Neural crest cell (in vitro differentiated cells): ENCODE measurements at regions not wholly inside any gene's neighbourhood (a gene's known extent, or its start where the extent isn't known, plus 50 kb on each side); places are given as distances from the start of the nearest gene placed in this dataset.
"Not testable (repeated sequence)": the region's sequence is repeated elsewhere in the genome, so short reads cannot be mapped to it uniquely, and the experiment has no call there.

Source experiments
- DNase-seq: peaks from one replicate; pipeline ENCODE4 v3.0.0; 2021; ENCODE audit warnings: low read depth, mixed read lengths, low spot score
- H3K27ac Mint-ChIP-seq: one replicate; pipeline ENCODE4 v1.8.0; 2021; ENCODE audit warnings: mild to moderate bottlenecking, mixed read lengths; ENCODE audit not compliant: unreplicated experiment
- H3K27me3 Mint-ChIP-seq: 2 replicates; pipeline ENCODE4 v1.8.0; 2021; ENCODE audit warnings: low read depth, mild to moderate bottlenecking, mixed read lengths
- H3K36me3 Mint-ChIP-seq: 2 replicates; pipeline ENCODE4 v1.8.0; 2021; ENCODE audit warnings: low read depth, mild to moderate bottlenecking, mixed read lengths
- H3K4me1 Mint-ChIP-seq: 2 replicates; pipeline ENCODE4 v1.8.0; 2021; ENCODE audit warnings: mixed read lengths
- H3K4me3 Mint-ChIP-seq: one replicate; pipeline ENCODE4 v1.8.0; 2021; ENCODE audit warnings: mild to moderate bottlenecking, mixed read lengths
- H3K9me3 Mint-ChIP-seq: 2 replicates; pipeline ENCODE4 v1.8.0; 2021; ENCODE audit warnings: mixed read lengths
- CTCF ChIP-seq: fragments of 200-600 bp; sonication (generic); conservative IDR thresholded peaks from 2 replicates; pipeline ENCODE4 v1.5.0; 2021; ENCODE audit warnings: antibody characterized with exemption, mild to moderate bottlenecking

GRCh38 chr4:17013382-17014006 lies 115.0 kb upstream of the LDB2 start:
- Mint-ChIP-seq H3K4me3 (no peak overlapping the region), H3K36me3 (no peaks in the 10 kb centered on the region), H3K9me3 (no peaks in the 10 kb centered on the region), H3K27me3 (no peaks in the 10 kb centered on the region), H3K27ac (no peak overlapping the region), H3K4me1 (peaks cover 9% of the 10 kb centered on the region)
- no peak for TF ChIP-seq CTCF
- DNase-seq: no peak

- no peak for TF ChIP-seq CTCF
- H3K4me1 Mint-ChIP-seq: no peaks in the 10 kb centered on the region
- H3K27me3 Mint-ChIP-seq: no peaks in the 10 kb centered on the region
- H3K27ac Mint-ChIP-seq: no peak overlapping the region
- DNase-seq: no peak
- H3K4me3 Mint-ChIP-seq: no peak overlapping the region
- no peaks in the 10 kb centered on the region for H3K9me3 Mint-ChIP-seq
- H3K36me3 Mint-ChIP-seq: no peaks in the 10 kb centered on the region
These were observed 114.0 kb upstream of the LDB2 start for GRCh38 chr4:17012451-17012850.

DNA sequence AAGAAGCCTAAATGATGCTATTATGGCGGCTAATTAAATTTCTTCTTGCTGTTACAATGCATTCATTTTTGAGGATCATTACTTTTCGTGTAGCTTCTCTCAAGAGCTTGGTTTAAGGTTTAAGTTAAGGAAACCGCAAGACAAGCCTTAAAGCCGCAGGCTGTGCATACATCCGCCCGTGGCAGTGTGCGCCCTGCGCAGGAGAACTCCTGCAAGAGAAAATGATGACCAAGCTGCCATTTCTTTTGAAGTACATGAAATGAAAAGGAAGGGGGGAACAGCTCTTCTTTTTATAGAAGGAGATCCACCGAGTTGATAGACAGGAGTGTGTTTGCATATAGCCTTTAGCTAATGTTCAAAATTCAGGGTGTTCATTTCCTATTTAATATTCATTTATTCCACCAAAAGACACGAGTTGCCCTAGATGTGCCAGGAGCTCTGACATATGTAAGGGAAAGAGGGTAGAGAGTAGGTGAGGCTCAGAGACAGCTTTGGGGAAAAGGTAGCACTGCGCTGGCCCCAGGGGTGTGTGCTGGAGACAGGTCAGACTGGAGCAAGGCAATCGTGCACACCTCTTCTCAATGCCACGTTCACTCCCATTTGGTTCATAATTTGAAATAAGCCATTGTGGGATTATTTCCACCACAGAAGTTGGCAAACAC lies 112.1 kb upstream of the LDB2 start:
- Mint-ChIP-seq H3K27me3 (no peaks in the 10 kb centered on the region), H3K4me1 (peaks cover 11% of the 10 kb centered on the region), H3K9me3 (no peaks in the 10 kb centered on the region)

DNA sequence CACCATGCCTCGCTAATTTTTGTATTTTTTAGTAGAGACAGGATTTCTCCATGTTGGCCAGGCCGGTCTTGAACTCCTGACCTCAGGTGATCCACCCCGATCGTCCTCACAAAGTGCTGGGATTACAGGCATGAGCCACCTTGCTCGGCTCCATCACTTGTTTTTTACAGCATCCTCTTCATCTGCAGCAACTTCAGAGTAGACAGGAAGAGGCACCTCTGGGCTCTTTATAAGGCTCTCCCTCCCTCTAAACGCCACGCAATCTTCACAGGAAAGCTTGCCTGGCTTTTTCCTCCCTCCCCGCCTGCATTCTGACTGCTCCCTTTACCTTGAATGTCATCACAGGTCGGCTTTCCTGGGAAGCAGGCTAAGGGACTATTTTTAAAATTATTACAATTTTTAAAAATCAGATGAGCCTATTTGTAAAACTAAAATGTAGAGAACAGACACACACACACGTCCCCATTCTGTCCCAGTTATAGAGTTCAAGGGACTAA lies 111.5 kb upstream of the LDB2 start:
- Mint-ChIP-seq H3K4me1 (peaks cover 11% of the 10 kb centered on the region), H3K27ac (no peak overlapping the region), H3K36me3 (no peaks in the 10 kb centered on the region), H3K4me3 (no peak overlapping the region), H3K27me3 (no peaks in the 10 kb centered on the region), H3K9me3 (no peaks in the 10 kb centered on the region)
- no peak for DNase-seq
- no peak for TF ChIP-seq CTCF

More for the DNA sequence above, 112.1 kb upstream of the LDB2 start:
- Mint-ChIP-seq H3K4me3 (no peak overlapping the region), H3K27ac (no peak overlapping the region), H3K36me3 (no peaks in the 10 kb centered on the region)
- no peak for TF ChIP-seq CTCF
- no peak for DNase-seq

- H3K27me3 Mint-ChIP-seq: no peaks in the 10 kb centered on the region
- DNase-seq: no peak
- H3K4me1 Mint-ChIP-seq: peaks cover 11% of the 10 kb centered on the region
- H3K27ac Mint-ChIP-seq: no peak overlapping the region
- no peaks in the 10 kb centered on the region for H3K36me3 Mint-ChIP-seq
- H3K4me3 Mint-ChIP-seq: no peak overlapping the region
- no peak for TF ChIP-seq CTCF
- H3K9me3 Mint-ChIP-seq: no peaks in the 10 kb centered on the region
These were observed 110.4 kb upstream of the LDB2 start for GRCh38 chr4:17008834-17009345.

- not testable (repeated sequence) for H3K36me3 Mint-ChIP-seq, H3K27ac Mint-ChIP-seq, H3K27me3 Mint-ChIP-seq, H3K4me3 Mint-ChIP-seq, H3K9me3 Mint-ChIP-seq, DNase-seq
- H3K4me1 Mint-ChIP-seq: peaks cover 11% of the 10 kb centered on the region
These were observed 105.4 kb upstream of the LDB2 start for GRCh38 chr4:17003606-17004392.
